ENCODE measurements at regions not wholly inside any gene's neighbourhood (a gene's known extent, or its start where the extent isn't known, plus 50 kb on each side); places are given as distances from the start of the nearest gene placed in this dataset.

DNA sequence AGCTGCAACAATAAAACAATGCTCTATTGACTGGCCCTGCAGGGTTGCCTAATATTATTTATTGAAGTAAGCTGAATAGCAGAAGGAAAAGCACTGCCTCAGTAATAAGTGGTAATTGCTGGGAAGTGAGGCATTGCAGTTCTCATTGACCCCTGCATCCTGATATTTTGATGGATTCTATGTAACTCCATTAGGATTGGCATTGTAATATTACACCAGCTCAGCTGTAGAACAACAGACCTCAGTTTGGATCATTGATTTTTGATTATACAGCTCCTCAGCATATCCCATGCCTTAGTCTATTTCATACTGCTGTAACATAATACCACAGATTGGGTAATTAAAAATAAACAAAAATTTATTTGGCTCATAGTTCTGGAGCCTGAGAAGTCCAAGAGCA lies 650.6 kb upstream of the SALL1 start:
- no peak for TF ChIP-seq CTCF (IDR thresholded peaks at IDR 0.05)

DNA sequence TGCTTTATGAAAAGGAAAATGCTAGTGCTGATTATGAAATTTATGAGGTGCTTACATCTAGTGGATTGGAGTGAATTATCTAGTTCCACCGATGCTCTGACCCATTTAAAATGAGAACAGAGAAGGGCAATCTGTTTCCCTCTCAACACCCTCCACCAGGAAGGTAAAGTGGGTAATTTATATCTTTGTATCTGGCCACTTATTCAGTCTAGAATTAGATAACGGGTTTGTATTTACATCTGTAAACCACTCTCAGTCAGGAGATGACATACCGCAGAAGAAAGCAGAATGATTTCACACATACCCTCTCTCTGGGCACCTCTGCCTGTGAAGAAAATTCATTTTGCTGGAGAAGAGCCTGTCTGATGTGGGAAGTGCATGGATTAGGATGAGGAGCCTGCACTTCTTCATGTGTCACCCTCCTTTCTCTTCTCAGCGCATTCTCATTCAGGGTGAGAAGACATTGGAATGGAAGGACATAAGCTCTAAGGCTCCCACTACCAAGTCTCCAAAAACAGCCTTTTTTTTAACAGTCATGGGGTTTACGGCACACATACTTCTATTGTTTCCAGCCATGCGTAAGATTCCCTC lies 646.7 kb upstream of the SALL1 start:
- TF ChIP-seq CTCF (IDR thresholded peaks at IDR 0.05), result no peak

GRCh38 chr16:51779240-51779639 lies 628.2 kb upstream of the SALL1 start:
- no peak for TF ChIP-seq CTCF (IDR thresholded peaks at IDR 0.05)

DNA sequence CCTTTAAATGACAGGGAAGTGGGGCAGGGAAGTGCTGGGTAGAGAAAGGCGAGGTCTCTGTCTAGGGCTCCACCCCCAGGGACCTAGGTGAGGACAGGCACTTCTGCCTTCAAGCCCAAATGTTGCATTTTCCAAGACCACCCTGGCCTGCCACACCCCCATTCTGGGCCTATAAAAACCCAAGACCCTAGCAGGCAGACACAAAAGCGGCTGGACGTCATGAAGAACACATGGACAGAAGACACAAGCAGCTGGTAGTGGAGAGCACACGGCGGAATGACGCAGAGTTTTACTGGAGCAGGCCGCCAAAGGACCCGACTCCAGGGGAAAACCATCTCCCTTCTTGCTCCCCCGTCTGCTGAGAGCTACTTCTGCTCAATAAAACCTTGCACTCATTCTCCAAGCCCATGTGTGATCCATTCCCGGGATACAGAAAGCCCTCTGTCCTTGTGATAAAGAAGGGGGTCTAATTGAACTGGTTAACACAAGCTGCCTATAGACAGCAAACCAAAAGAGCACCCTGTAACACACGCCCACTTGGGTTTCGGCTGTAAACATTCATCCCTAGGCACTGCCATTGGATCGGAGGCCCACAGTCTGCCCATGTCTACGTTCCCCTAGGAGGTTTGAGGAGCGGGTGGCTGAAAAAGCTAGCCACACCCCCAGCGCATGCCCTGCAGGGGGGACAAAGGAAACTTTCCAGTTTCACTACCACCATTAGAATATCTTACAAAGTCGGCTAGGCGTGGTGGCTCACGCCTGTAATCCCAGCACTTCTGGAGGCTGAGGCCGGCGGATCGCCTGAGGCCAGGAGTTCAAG lies 622.2 kb upstream of the SALL1 start:
- TF ChIP-seq CTCF (IDR thresholded peaks at IDR 0.05), result no peak

- no peak for TF ChIP-seq CTCF (IDR thresholded peaks at IDR 0.05)
Measured at GRCh38 chr16:51766739-51767138, 615.7 kb upstream of the SALL1 start.

DNA sequence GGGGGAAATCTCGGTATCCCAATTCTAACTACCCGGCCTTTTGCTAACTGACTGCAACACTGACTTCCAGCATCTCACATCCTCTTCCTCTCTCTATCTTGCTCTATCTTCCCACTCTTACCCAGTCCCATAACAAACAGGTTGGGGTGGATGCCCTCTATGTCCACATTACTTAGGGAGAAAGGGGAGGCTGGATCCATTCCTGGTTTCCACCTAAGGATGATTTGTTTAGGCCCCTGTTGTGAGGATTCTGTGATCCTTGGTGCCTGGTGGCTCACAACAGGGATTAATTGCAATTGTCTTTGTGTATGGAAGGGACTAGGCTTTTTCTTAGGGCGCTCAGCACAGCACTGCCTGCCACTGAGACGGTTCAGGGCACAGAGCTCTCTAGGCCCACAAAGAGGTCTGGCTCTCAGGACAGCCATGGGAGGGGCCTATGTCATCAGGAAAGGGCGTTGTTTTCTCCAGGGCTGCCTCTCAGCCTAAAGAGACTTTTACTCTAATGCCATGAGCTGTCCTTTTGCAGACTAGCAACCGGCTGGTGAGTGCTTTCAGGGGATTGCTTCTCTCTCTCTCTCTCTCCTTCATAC lies 612.1 kb upstream of the SALL1 start:
- no peak for TF ChIP-seq CTCF (IDR thresholded peaks at IDR 0.05)

DNA sequence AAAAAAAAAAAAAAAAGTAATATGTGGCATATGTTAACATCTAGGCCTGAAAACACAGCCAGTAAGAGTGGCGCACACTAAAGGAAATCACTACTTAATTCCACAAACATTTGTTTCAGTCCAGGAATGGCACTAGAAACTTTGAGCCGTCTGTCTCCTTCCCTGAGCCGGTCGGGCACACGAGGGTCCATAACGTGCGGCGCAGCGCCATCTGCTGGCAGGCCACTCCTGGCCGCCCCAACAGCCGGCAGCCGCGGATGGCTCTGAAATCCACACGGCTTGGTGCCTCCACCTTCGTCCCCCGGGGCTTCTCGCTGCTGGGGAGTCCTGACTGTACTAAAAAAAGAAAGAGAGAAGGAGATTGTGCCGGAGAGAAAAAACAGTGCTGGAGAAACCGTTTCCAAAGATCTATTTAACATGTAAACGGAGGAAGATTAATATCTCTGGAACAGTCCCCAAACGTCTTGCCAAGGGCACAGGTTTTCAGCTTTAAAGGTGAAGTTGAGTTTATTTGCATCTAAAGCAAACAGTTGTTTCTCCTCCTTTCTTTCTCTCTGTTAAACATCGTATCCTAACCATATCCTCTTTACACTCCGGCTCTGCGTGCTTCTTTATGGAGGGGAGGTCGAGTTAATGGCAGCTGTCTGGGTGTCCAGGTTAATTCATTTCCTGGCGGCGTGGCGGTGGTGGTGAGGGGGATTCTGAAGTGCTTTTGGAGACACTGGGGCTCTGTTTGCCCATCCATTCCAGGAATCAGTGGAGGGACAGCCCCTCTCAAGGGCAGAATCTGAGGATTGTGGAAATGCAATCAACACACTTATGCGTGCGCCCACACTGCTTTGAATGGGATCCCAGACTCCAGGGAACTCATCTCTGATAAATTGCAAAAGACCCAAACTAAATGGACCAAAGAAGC lies 611.3 kb upstream of the SALL1 start:
- TF ChIP-seq CTCF (IDR thresholded peaks at IDR 0.05), result peak; percentile 100

All from LNCAP (cell line).